ENCODE measurements at regions not wholly inside any gene's neighbourhood (a gene's known extent, or its start where the extent isn't known, plus 50 kb on each side); places are given as distances from the start of the nearest gene placed in this dataset.

DNA sequence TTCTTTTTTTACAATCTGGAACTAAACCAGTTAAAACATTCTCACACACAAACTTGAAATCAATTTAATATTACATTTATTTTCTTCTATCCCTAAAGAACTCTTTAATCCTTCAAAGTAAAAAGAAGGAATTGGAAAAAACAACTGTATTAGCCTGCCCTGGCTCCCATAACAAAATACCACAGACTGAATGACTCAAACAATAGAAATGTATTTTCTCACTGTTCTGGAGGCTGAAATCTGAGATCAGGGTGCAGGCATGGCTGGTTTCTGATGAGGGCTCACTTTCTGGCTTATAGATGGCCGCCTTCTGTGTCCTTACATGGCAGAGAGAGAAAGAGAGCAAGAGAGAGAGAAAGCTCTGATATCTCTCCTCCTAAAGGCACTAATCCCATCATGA lies 149.4 kb downstream of the PDGFRA start:
- 0% methylated on average over 1 of the region's 1 CpG for WGBS (ENCODE audit: insufficient coverage, insufficient replicate concordance, low lambda C conversion rate, missing lambda C conversion rate)
- in situ Hi-C loops (cut with MboI) (no loop called here), intact Hi-C loops (cut with micrococcal nuclease; ENCODE audit: unreplicated experiment) (no loop called here)
- ChIA-PET RAD21 (ENCODE audit: unreplicated experiment) (no interaction called here), CTCF (no interaction called here), POLR2A (no interaction called here), SMC1A (ENCODE audit: uncharacterized antibody, unreplicated experiment) (no interaction called here)
- Histone ChIP-seq H3K9ac (ENCODE audit: control insufficient read depth, insufficient read depth, low read length) (no peak overlapping the region), H3K4me1 (ENCODE audit: control insufficient read depth, insufficient read depth, low read length) (no peaks in the 10 kb centered on the region), H3K9me3 (replicated peaks; ENCODE audit: control insufficient read depth, insufficient read depth, low read length) (no peaks in the 10 kb centered on the region), H4K20me1 (ENCODE audit: control insufficient read depth, insufficient read depth) (no peaks in the 10 kb centered on the region), H3K4me3 (no peak overlapping the region), H3K27ac (ENCODE audit: control insufficient read depth, insufficient read depth) (no peak overlapping the region), H2AFZ (ENCODE audit: control insufficient read depth, low read depth, low read length) (no peak overlapping the region), H3K27me3 (replicated peaks in 1 of 2; ENCODE audit: control insufficient read depth in 2 of 2, insufficient read depth in 2 of 2, low read length in 1 of 2) (no peaks in the 10 kb centered on the region), H3K36me3 (ENCODE audit: control insufficient read depth in 2 of 2, insufficient read depth in 2 of 2, low read length in 1 of 2) (no peaks in the 10 kb centered on the region), H3K79me2 (ENCODE audit: control insufficient read depth, insufficient read depth, low read length) (no peaks in the 10 kb centered on the region), H3K4me2 (ENCODE audit: control insufficient read depth, insufficient read depth) (no peak overlapping the region)
- BruUV-seq (replicated peaks), result no TSS peak
- DNase-seq (ENCODE audit: low read depth, low spot score) (no peak), FAIRE-seq (no peak), ATAC-seq (no peak)
- TF ChIP-seq HCFC1 (IDR thresholded peaks at IDR 0.05; ENCODE audit: low read length) (no peak), KAT2A (conservative IDR thresholded peaks at IDR 0.05; ENCODE audit: control insufficient read depth, low read depth, low read length) (no peak), HDGF (IDR thresholded peaks at IDR 0.05) (no peak), ZNF217 (IDR thresholded peaks at IDR 0.05) (no peak), RUNX3 (IDR thresholded peaks at IDR 0.05; ENCODE audit: low read length) (no peak), STAT3 (IDR thresholded peaks at IDR 0.05; ENCODE audit: low read depth, low read length) (no peak), KDM1A (IDR thresholded peaks at IDR 0.05; ENCODE audit: borderline replicate concordance) (no peak), SREBF2 (IDR thresholded peaks at IDR 0.05; ENCODE audit: low read length) (no peak), CBX3 (IDR thresholded peaks at IDR 0.05; ENCODE audit: borderline replicate concordance, low read depth) (no peak), SUZ12 (IDR thresholded peaks at IDR 0.05; ENCODE audit: unreplicated experiment) (no peak), BMI1 (IDR thresholded peaks at IDR 0.05; ENCODE audit: borderline replicate concordance) (no peak)
- TF ChIP-seq, protein P1, sequence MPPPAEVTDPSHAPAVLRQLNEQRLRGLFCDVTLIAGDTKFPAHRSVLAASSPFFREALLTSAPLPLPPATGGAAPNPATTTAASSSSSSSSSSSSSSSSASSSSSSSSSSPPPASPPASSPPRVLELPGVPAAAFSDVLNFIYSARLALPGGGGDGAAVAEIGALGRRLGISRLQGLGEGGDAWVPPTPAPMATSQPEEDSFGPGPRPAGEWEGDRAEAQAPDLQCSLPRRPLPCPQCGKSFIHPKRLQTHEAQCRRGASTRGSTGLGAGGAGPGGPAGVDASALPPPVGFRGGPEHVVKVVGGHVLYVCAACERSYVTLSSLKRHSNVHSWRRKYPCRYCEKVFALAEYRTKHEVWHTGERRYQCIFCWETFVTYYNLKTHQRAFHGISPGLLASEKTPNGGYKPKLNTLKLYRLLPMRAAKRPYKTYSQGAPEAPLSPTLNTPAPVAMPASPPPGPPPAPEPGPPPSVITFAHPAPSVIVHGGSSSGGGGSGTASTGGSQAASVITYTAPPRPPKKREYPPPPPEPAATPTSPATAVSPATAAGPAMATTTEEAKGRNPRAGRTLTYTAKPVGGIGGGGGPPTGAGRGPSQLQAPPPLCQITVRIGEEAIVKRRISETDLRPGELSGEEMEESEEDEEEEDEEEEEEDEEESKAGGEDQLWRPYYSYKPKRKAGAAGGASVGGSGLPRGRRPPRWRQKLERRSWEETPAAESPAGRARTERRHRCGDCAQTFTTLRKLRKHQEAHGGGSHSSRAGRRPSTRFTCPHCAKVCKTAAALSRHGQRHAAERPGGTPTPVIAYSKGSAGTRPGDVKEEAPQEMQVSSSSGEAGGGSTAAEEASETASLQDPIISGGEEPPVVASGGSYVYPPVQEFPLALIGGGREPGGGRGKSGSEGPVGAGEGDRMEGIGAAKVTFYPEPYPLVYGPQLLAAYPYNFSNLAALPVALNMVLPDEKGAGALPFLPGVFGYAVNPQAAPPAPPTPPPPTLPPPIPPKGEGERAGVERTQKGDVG (CRISPR knock-in tag; IDR thresholded peaks at IDR 0.05), result no peak
- TF ChIP-seq, protein P2, sequence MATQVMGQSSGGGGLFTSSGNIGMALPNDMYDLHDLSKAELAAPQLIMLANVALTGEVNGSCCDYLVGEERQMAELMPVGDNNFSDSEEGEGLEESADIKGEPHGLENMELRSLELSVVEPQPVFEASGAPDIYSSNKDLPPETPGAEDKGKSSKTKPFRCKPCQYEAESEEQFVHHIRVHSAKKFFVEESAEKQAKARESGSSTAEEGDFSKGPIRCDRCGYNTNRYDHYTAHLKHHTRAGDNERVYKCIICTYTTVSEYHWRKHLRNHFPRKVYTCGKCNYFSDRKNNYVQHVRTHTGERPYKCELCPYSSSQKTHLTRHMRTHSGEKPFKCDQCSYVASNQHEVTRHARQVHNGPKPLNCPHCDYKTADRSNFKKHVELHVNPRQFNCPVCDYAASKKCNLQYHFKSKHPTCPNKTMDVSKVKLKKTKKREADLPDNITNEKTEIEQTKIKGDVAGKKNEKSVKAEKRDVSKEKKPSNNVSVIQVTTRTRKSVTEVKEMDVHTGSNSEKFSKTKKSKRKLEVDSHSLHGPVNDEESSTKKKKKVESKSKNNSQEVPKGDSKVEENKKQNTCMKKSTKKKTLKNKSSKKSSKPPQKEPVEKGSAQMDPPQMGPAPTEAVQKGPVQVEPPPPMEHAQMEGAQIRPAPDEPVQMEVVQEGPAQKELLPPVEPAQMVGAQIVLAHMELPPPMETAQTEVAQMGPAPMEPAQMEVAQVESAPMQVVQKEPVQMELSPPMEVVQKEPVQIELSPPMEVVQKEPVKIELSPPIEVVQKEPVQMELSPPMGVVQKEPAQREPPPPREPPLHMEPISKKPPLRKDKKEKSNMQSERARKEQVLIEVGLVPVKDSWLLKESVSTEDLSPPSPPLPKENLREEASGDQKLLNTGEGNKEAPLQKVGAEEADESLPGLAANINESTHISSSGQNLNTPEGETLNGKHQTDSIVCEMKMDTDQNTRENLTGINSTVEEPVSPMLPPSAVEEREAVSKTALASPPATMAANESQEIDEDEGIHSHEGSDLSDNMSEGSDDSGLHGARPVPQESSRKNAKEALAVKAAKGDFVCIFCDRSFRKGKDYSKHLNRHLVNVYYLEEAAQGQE (IDR thresholded peaks at IDR 0.05; ENCODE audit: low read depth, low read length), result no peak

All from GM12878 (cell line).